Psoas muscle (tissue), 7 donors: ENCODE measurements at regions not wholly inside any gene's neighbourhood (a gene's known extent, or its start where the extent isn't known, plus 50 kb on each side); places are given as distances from the start of the nearest gene placed in this dataset.

Source experiments
- ATAC-seq, 4 donors: fragments of 200-7000 bp; cut with Tn5 transposase; one replicate each; pipeline ENCODE4 v1.9.1; 2020; ENCODE audit warnings: moderate library complexity in 3 of 4, mild to moderate bottlenecking in 2 of 4
- DNase-seq, 2 donors: peaks; one replicate each; pipeline ENCODE4 v3.0.0-alpha.2; 2020
- H3K27ac ChIP-seq: fragments of 200-600 bp; one replicate; pipeline ENCODE4 v1.8.0; 2022
- H3K27me3 ChIP-seq, 3 donors: fragments of 200-600 bp in 1 of 3; one replicate each; pipeline versions ENCODE4 v1.6.1 to v1.8.0; 2013 to 2022; ENCODE audit warnings: low read length in 2 of 3, mild to moderate bottlenecking in 2 of 3, moderate library complexity in 1 of 3; ENCODE audit not compliant: insufficient read depth in 3 of 3
- H3K36me3 ChIP-seq, 2 donors: fragments of 200-600 bp in 1 of 2; one replicate each; pipeline versions ENCODE4 v1.6.1 to v1.8.0; 2013 to 2022; ENCODE audit warnings: low read depth in 1 of 2, mild to moderate bottlenecking in 1 of 2, moderate library complexity in 1 of 2; ENCODE audit not compliant: insufficient read depth in 1 of 2
- H3K4me1 ChIP-seq: fragments of 200-600 bp; one replicate; pipeline ENCODE4 v1.8.0; 2022
- H3K4me3 ChIP-seq: fragments of 200-600 bp; one replicate; pipeline ENCODE4 v1.8.0; 2022; ENCODE audit warnings: mild to moderate bottlenecking
- H3K9me3 ChIP-seq: fragments of 200-600 bp; one replicate; pipeline ENCODE4 v1.8.0; 2022
- WGBS, 3 donors: extraction: QIAGEN DNeasy Blood & Tissue Kit; methylation state at CpG; one replicate each; pipeline versions ENCODE4 v1.1.6 to v1.1.7; 2013; 5-methylcytosine and 5-hydroxymethylcytosine counted together
- intact Hi-C, 2 donors: fragments of 100-400 bp; cut with DNase I; formaldehyde crosslinking; loops; one replicate each; pipeline versions ENCODE4 v1.11.0 to v1.14.2; 2022
- TF ChIP-seq, protein P1 (sequence below): fragments of 200-600 bp; IDR thresholded peaks from one replicate; pipeline ENCODE4 v1.8.0; 2022; ENCODE audit warnings: antibody characterized with exemption
- donor health status: healthy with polysubstance abuse.
- donor health status: DM: no; HTN: no; CAD: no; lungs with moderate emphysema.
- donor health status: Bipolar disorder and iron deficiency.
- donor health status: healthy.
- donor health status: DM: yes; HTN: yes; CAD: no.
- donor health status: DM: no; HTN: no; CAD: no.
- donor health status: DM: yes; HTN: yes; CAD: no.

DNA sequence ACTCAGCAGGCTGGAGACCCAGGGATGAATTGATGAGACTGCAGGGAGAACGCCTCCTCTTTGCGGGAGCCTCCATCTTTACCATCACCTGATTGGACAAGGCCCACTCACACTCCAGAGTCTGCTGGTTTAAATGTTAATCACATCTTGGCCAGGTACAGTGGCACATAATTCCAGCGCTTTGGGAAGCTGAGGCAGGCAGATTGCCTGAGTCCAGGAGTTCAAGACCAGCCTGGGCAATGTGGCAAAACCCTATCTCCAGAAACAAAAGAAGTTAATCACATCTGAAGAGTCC, 121.8 kb upstream of the C1orf174 start:
- 57 to 81% (median 59%) methylated on average over 3 of the region's 3 CpGs for WGBS, 3 donors
- DNase-seq = no peak

DNA sequence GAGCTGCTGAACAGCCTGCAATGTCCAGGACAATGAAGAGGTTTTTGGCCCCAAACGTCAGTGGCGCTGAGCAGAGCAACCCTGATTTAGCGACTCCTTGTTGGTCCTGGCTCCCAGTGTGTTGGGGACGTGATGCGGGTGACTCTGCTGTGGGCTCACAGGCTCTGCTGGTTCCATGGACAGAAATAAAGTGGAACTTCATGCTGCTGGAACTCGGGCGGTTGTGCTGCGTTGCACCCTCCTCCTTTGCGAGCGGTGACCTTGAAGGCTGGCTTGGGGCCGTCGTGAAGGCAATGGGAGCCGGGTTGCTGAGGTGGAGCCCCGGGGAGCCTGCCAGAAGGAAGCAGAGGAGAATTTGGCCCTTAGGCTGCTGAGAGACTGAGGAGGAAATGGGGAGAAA, 122.6 kb upstream of the C1orf174 start:
- H3K27ac ChIP-seq = no peak overlapping the region
- 74 to 83% (median 76%) methylated on average over 14 of the region's 14 CpGs for WGBS, 3 donors
- H3K9me3 ChIP-seq = no peaks in the 10 kb centered on the region
- DNase-seq (no peak), ATAC-seq (no peak)
- H3K36me3 ChIP-seq = no peaks in the 10 kb centered on the region
- H3K4me1 ChIP-seq = no peaks in the 10 kb centered on the region
- H3K27me3 ChIP-seq = peaks cover 0 to 10% (median 5%) of the 10 kb centered on the region in 3 donors
- TF ChIP-seq, protein P1, sequence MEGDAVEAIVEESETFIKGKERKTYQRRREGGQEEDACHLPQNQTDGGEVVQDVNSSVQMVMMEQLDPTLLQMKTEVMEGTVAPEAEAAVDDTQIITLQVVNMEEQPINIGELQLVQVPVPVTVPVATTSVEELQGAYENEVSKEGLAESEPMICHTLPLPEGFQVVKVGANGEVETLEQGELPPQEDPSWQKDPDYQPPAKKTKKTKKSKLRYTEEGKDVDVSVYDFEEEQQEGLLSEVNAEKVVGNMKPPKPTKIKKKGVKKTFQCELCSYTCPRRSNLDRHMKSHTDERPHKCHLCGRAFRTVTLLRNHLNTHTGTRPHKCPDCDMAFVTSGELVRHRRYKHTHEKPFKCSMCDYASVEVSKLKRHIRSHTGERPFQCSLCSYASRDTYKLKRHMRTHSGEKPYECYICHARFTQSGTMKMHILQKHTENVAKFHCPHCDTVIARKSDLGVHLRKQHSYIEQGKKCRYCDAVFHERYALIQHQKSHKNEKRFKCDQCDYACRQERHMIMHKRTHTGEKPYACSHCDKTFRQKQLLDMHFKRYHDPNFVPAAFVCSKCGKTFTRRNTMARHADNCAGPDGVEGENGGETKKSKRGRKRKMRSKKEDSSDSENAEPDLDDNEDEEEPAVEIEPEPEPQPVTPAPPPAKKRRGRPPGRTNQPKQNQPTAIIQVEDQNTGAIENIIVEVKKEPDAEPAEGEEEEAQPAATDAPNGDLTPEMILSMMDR = no peak
- intact Hi-C loops = no loop called here
- no peak overlapping the region for H3K4me3 ChIP-seq

More for the DNA sequence above, 121.8 kb upstream of the C1orf174 start:
- Histone ChIP-seq H3K36me3 (no peaks in the 10 kb centered on the region), H3K27me3 (peaks cover 0 to 7% (median 5%) of the 10 kb centered on the region in 3 donors), H3K4me3 (no peak overlapping the region), H3K9me3 (no peaks in the 10 kb centered on the region), H3K27ac (no peak overlapping the region), H3K4me1 (no peaks in the 10 kb centered on the region)
- intact Hi-C loops = no loop called here
- ATAC-seq = no peak
- TF ChIP-seq, protein P1 = no peak

DNA sequence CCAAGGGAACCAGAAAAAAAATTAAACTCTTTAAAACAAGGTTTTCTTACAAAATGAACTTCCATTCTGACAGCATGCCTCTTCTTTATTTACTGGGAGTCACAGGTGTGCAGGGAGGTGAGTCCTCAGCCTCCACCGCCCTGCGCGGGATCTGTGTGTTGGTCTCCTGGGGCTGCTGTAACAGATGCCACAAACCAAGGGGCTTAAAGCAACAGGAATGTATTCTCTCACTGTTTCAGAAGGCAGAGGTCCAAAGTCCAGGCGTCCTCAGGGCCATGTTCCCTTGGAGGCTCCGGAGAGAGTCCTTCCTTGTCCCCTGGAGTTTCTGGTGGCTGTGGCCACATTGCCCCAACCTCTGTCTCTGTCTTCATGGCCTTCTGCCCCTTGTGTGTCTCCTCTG, 123.6 kb upstream of the C1orf174 start:
- intact Hi-C loops = no loop called here
- Histone ChIP-seq H3K4me1 (no peaks in the 10 kb centered on the region), H3K9me3 (no peaks in the 10 kb centered on the region), H3K36me3 (no peaks in the 10 kb centered on the region), H3K27me3 (peaks cover 0 to 10% (median 5%) of the 10 kb centered on the region in 3 donors), H3K4me3 (no peak overlapping the region), H3K27ac (no peak overlapping the region)
- 42 to 49% (median 46%) methylated on average over 5 of the region's 5 CpGs for WGBS, 3 donors
- TF ChIP-seq, protein P1 = no peak
- no peak for DNase-seq
- ATAC-seq = no peak

DNA sequence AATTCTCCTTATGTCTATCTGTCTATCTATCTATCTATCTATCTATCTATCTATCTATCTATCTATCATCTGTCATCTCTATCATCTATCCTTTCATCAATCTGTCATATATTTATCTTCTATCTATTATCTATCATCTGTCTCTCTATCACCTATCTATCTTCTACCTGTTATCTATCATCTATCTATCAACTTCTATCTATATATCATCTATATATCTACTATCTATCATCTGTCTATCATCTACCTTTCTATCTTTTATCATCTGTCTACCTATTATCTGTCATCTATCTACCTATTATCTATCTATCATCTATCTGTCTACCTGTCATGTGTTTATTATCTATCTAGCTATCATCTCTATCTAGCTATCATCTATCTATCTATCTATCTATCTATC, 124.7 kb upstream of the C1orf174 start:
- Histone ChIP-seq H3K4me1 (no peaks in the 10 kb centered on the region), H3K27me3 (peaks cover 0 to 10% (median 5%) of the 10 kb centered on the region in 3 donors), H3K4me3 (no peak overlapping the region), H3K27ac (no peak overlapping the region), H3K9me3 (no peaks in the 10 kb centered on the region), H3K36me3 (no peaks in the 10 kb centered on the region)
- TF ChIP-seq, protein P1 = no peak
- intact Hi-C loops = no loop called here
- DNase-seq = no peak
- ATAC-seq = no peak

DNA sequence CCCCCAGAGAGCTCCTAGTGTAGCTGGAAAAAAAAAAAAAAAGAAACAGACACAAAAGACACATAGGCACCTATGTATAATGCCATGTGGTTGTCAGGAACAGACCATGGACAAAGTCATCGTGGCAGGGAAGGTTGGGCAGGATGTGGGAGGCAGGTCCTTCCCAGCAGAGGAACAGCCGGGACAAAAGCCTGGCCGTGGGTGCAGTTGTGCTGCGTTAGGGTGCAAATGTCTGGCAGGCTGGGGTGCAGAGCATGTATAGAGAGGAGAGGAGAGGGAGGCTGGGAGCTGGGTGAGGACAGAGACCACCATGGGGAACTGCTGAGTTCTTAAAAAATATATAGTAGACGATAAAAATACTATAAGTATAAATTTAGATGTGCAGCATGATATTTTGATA, 125.7 kb upstream of the C1orf174 start:
- intact Hi-C loops = no loop called here
- Histone ChIP-seq H3K27ac (no peak overlapping the region), H3K9me3 (no peaks in the 10 kb centered on the region), H3K4me1 (no peaks in the 10 kb centered on the region), H3K27me3 (peaks cover 0 to 6% (median 5%) of the 10 kb centered on the region in 3 donors), H3K36me3 (no peaks in the 10 kb centered on the region), H3K4me3 (no peak overlapping the region)
- TF ChIP-seq, protein P1 = no peak
- ATAC-seq (no peak), DNase-seq (no peak)
- WGBS, 3 donors = 65 to 76% (median 71%) methylated on average over 5 of the region's 5 CpGs
